T-cell (primary cell): ENCODE measurements at regions not wholly inside any gene's neighbourhood (a gene's known extent, or its start where the extent isn't known, plus 50 kb on each side); places are given as distances from the start of the nearest gene placed in this dataset.

ENCODE experiments used
- ATAC-seq, 4 experiments: fragments of 200-7000 bp in 3 of 4; fragments of 150-1000 bp in 1 of 4; cut with Tn5 transposase; replicated peaks in 1 of 4; 1 replicate in 3 of 4; 2 replicates in 1 of 4; pipeline ENCODE4 v1.10.0; 2021; ENCODE audit warnings: moderate library complexity in 3 of 4, mild to moderate bottlenecking in 2 of 4, moderate number of reproducible peaks in 1 of 4
- CTCF ChIA-PET, 2 donors: fragments of 300-600 bp; sonication (Branson Sonifier 250); formaldehyde crosslinking; loops; one replicate each; lab custom pipeline; 2022; ENCODE audit warnings: antibody characterized with exemption in 2 of 2; lab: Charles Lee
- POLR2A ChIA-PET, 2 donors: fragments of 300-600 bp; sonication (Branson Sonifier 250); formaldehyde crosslinking; loops; one replicate each; lab custom pipeline; 2022; ENCODE audit warnings: antibody characterized with exemption in 2 of 2; lab: Charles Lee
- DNase-seq, 35 experiments: peaks; one replicate each; pipeline versions ENCODE4 v3.0.0 to v3.0.0-alpha.2; 2013 to 2023
- H3K27ac ChIP-seq: one replicate; pipeline ENCODE4 v1.5.1; 2013; ENCODE audit warnings: low read length
- H3K27me3 ChIP-seq, 2 experiments: replicated peaks in 1 of 2; 1 replicate in 1 of 2; 2 replicates in 1 of 2; pipeline versions ENCODE4 v1.6.1 to v1.7.0; 2013; ENCODE audit warnings: low read length in 1 of 2, mixed read lengths in 1 of 2; ENCODE audit not compliant: control insufficient read depth in 2 of 2, insufficient read depth in 2 of 2; ENCODE audit errors: extremely low read depth in 1 of 2
- H3K36me3 ChIP-seq, 2 donors: 1 replicate in 1 of 2; 2 replicates in 1 of 2; pipeline versions ENCODE4 v1.6.1 to v1.7.0; 2013; ENCODE audit warnings: low read length in 1 of 2; ENCODE audit not compliant: control insufficient read depth in 2 of 2, insufficient read depth in 1 of 2; ENCODE audit errors: extremely low read depth in 1 of 2
- H3K4me1 ChIP-seq, 2 experiments: 1 replicate in 1 of 2; 2 replicates in 1 of 2; pipeline versions ENCODE4 v1.6.1 to v1.7.0; 2013; ENCODE audit warnings: low read length in 2 of 2, mixed read lengths in 1 of 2; ENCODE audit not compliant: insufficient read depth in 2 of 2, control insufficient read depth in 1 of 2; ENCODE audit errors: extremely low read depth in 1 of 2
- H3K4me3 ChIP-seq, 2 donors: 1 replicate in 1 of 2; 2 replicates in 1 of 2; pipeline versions ENCODE4 v1.5.1 to v1.7.0; 2013; ENCODE audit warnings: mild to moderate bottlenecking in 2 of 2, low read length in 1 of 2, moderate library complexity in 1 of 2; ENCODE audit not compliant: control insufficient read depth in 1 of 2; ENCODE audit errors: extremely low read depth in 1 of 2
- H3K9me3 ChIP-seq: 2 replicates; pipeline ENCODE4 v1.7.0; 2013
- H3K27ac Mint-ChIP-seq, 2 donors: one replicate each; pipeline ENCODE4 v1.8.0; 2020 to 2021; ENCODE audit warnings: mild to moderate bottlenecking in 2 of 2, mixed read lengths in 2 of 2
- H3K27me3 Mint-ChIP-seq, 2 donors: one replicate each; pipeline ENCODE4 v1.8.0; 2021 to 2022; ENCODE audit warnings: mixed read lengths in 2 of 2
- H3K36me3 Mint-ChIP-seq: one replicate; pipeline ENCODE4 v1.8.0; 2021; ENCODE audit warnings: mixed read lengths
- H3K4me1 Mint-ChIP-seq, 3 donors: one replicate each; pipeline ENCODE4 v1.8.0; 2020 to 2022; ENCODE audit warnings: mixed read lengths in 3 of 3, mild to moderate bottlenecking in 1 of 3
- H3K4me3 Mint-ChIP-seq, 3 donors: one replicate each; pipeline ENCODE4 v1.8.0; 2020 to 2022; ENCODE audit warnings: mild to moderate bottlenecking in 3 of 3, mixed read lengths in 3 of 3, moderate library complexity in 3 of 3
- H3K9me3 Mint-ChIP-seq, 3 donors: one replicate each; pipeline ENCODE4 v1.8.0; 2020 to 2022; ENCODE audit warnings: mixed read lengths in 3 of 3
- WGBS: methylation state at CpG from one replicate; pipeline ENCODE4 v1.1.5; 2013; ENCODE audit warnings: missing lambda C conversion rate; ENCODE audit not compliant: insufficient coverage; 5-methylcytosine and 5-hydroxymethylcytosine counted together

GRCh38 chr22:25399649-25400151 is 164.8 kb upstream of the GRK3 start:
- Mint-ChIP-seq H3K9me3 (no peaks in the 10 kb centered on the region), H3K4me3 (no peak overlapping the region), H3K27ac (no peak overlapping the region), H3K4me1 (peaks cover 50 to 65% (median 57%) of the 10 kb centered on the region in 3 donors), H3K27me3 (no peaks in the 10 kb centered on the region), H3K36me3 (no peaks in the 10 kb centered on the region)
- ATAC-seq, result no peak
- Histone ChIP-seq H3K36me3 (no peaks in the 10 kb centered on the region), H3K4me1 (peaks cover 10 to 42% of the 10 kb centered on the region in 2 experiments), H3K9me3 (no peaks in the 10 kb centered on the region), H3K4me3 (no peak overlapping the region), H3K27me3 (no peaks in the 10 kb centered on the region), H3K27ac (no peak overlapping the region)
- ChIA-PET POLR2A (no interaction called here), CTCF (no interaction called here)
- WGBS, result 93% methylated on average over 8 of the region's 12 CpGs
- no peak for DNase-seq

GRCh38 chr22:25402160-25402500 is 162.3 kb upstream of the GRK3 start:
- Histone ChIP-seq H3K4me3 (no peak overlapping the region), H3K4me1 (peaks cover 10 to 47% of the 10 kb centered on the region in 2 experiments), H3K27ac (no peak overlapping the region), H3K9me3 (no peaks in the 10 kb centered on the region), H3K27me3 (no peaks in the 10 kb centered on the region), H3K36me3 (no peaks in the 10 kb centered on the region)
- no peaks in the 10 kb centered on the region for H3K9me3 Mint-ChIP-seq
- no peak for ATAC-seq
- no peak overlapping the region for H3K27ac Mint-ChIP-seq
- no peaks in the 10 kb centered on the region for H3K27me3 Mint-ChIP-seq
- no peaks in the 10 kb centered on the region for H3K36me3 Mint-ChIP-seq
- WGBS, result no CpG with 5 or more reads among the region's 6 CpGs
- no peak for DNase-seq
- H3K4me1 Mint-ChIP-seq, result peaks cover 51 to 55% (median 52%) of the 10 kb centered on the region in 3 donors
- H3K4me3 Mint-ChIP-seq, result peak overlapping the region in 1 of 3 donors; percentile 87
- ChIA-PET POLR2A (no interaction called here), CTCF (interaction anchor here (0.5 to 0.6 kb wide), 2 partner anchors 149 to 218 kb away, joined by 3 to 4 read pairs; no protein-coding TSS in a partner anchor)

- no peaks in the 10 kb centered on the region for H3K9me3 ChIP-seq
- H3K36me3 ChIP-seq, result no peaks in the 10 kb centered on the region
- H3K27ac ChIP-seq, result no peak overlapping the region
- Mint-ChIP-seq H3K27ac (peak overlapping the region in 1 of 2 donors; percentile 17), H3K4me3 (peak overlapping the region; percentile 17 to 87 (median 25)), H3K4me1 (peaks cover 49 to 50% (median 49%) of the 10 kb centered on the region in 3 donors), H3K27me3 (no peaks in the 10 kb centered on the region), H3K36me3 (no peaks in the 10 kb centered on the region), H3K9me3 (no peaks in the 10 kb centered on the region)
- H3K4me3 ChIP-seq, result no peak overlapping the region
- POLR2A ChIA-PET, result no interaction called here
- DNase-seq, result no peak
- CTCF ChIA-PET, result interaction anchor here (0.5 to 0.6 kb wide), 2 partner anchors 149 to 217 kb away, joined by 3 to 4 read pairs; no protein-coding TSS in a partner anchor
- WGBS, result 59% methylated on average over 6 of the region's 14 CpGs
- peaks cover 10 to 47% of the 10 kb centered on the region in 2 experiments for H3K4me1 ChIP-seq
- no peaks in the 10 kb centered on the region for H3K27me3 ChIP-seq
- ATAC-seq, result no peak
Measured at GRCh38 chr22:25402501-25403283, 161.8 kb upstream of the GRK3 start.

- ATAC-seq, result no peak
- Histone ChIP-seq H3K27ac (no peak overlapping the region), H3K36me3 (no peaks in the 10 kb centered on the region), H3K27me3 (no peaks in the 10 kb centered on the region), H3K4me1 (peaks cover 10 to 44% of the 10 kb centered on the region in 2 experiments), H3K9me3 (no peaks in the 10 kb centered on the region), H3K4me3 (no peak overlapping the region)
- 75% methylated on average over 8 of the region's 8 CpGs for WGBS
- H3K9me3 Mint-ChIP-seq, result no peaks in the 10 kb centered on the region
- CTCF ChIA-PET, result no interaction called here
- peaks cover 45 to 50% (median 47%) of the 10 kb centered on the region in 3 donors for H3K4me1 Mint-ChIP-seq
- H3K27me3 Mint-ChIP-seq, result no peaks in the 10 kb centered on the region
- H3K27ac Mint-ChIP-seq, result peak overlapping the region in 1 of 2 donors; percentile 81
- peak overlapping the region; percentile 84 to 87 (median 86) for H3K4me3 Mint-ChIP-seq
- DNase-seq, result no peak
- POLR2A ChIA-PET, result no interaction called here
- no peaks in the 10 kb centered on the region for H3K36me3 Mint-ChIP-seq
Measured at GRCh38 chr22:25403284-25403810, 161.1 kb upstream of the GRK3 start.

- Histone ChIP-seq H3K9me3 (no peaks in the 10 kb centered on the region), H3K36me3 (no peaks in the 10 kb centered on the region), H3K27ac (no peak overlapping the region), H3K27me3 (no peaks in the 10 kb centered on the region), H3K4me3 (peak overlapping the region; percentile 49 to 62), H3K4me1 (peaks cover 10 to 39% of the 10 kb centered on the region in 2 experiments)
- no peaks in the 10 kb centered on the region for H3K36me3 Mint-ChIP-seq
- peaks cover 41 to 45% (median 44%) of the 10 kb centered on the region in 3 donors for H3K4me1 Mint-ChIP-seq
- ATAC-seq, result peak in 1 of 4 experiments; percentile 19
- H3K9me3 Mint-ChIP-seq, result no peaks in the 10 kb centered on the region
- DNase-seq, result peak in 2 of 35 experiments; percentile 18 to 20
- ChIA-PET CTCF (no interaction called here), POLR2A (no interaction called here)
- WGBS, result 19% methylated on average over 13 of the region's 15 CpGs
- peak overlapping the region; percentile 84 to 87 (median 86) for H3K4me3 Mint-ChIP-seq
- H3K27ac Mint-ChIP-seq, result peak overlapping the region; percentile 57 to 81
- H3K27me3 Mint-ChIP-seq, result no peaks in the 10 kb centered on the region
Measured at GRCh38 chr22:25403811-25404471, 160.5 kb upstream of the GRK3 start.

- Histone ChIP-seq H3K9me3 (no peaks in the 10 kb centered on the region), H3K4me3 (peak overlapping the region; percentile 49 to 62)
- CTCF ChIA-PET, result no interaction called here
Measured at GRCh38 chr22:25404556-25404927, 159.9 kb upstream of the GRK3 start.

More at GRCh38 chr22:25404556-25404927, 159.9 kb upstream of the GRK3 start:
- DNase-seq, result peak in 1 of 35 experiments; percentile 22
- no peaks in the 10 kb centered on the region for H3K27me3 Mint-ChIP-seq
- no peaks in the 10 kb centered on the region for H3K27me3 ChIP-seq
- H3K9me3 Mint-ChIP-seq, result no peaks in the 10 kb centered on the region
- H3K36me3 Mint-ChIP-seq, result no peaks in the 10 kb centered on the region
- under 1% methylated on average over 31 of the region's 36 CpGs for WGBS
- no peak for ATAC-seq
- no peak overlapping the region for H3K27ac ChIP-seq
- POLR2A ChIA-PET, result no interaction called here
- H3K4me3 Mint-ChIP-seq, result peak overlapping the region; percentile 84 to 87 (median 86)
- H3K4me1 Mint-ChIP-seq, result peaks cover 40 to 44% (median 42%) of the 10 kb centered on the region in 3 donors
- no peak overlapping the region for H3K27ac Mint-ChIP-seq
- H3K4me1 ChIP-seq, result peaks cover 10 to 39% of the 10 kb centered on the region in 2 experiments
- H3K36me3 ChIP-seq, result no peaks in the 10 kb centered on the region
